Astrocyte (in vitro differentiated cells and primary cell): ENCODE measurements at regions not wholly inside any gene's neighbourhood (a gene's known extent, or its start where the extent isn't known, plus 50 kb on each side); places are given as distances from the start of the nearest gene placed in this dataset.
A peak's percentile ranks its signal among the peaks of the same experiment; 100 is the strongest.

Source experiments
- DNase-seq: peaks from one replicate; pipeline ENCODE4 v3.0.0-alpha.2; 2010; ENCODE audit warnings: low read depth
- FAIRE-seq: peaks from 2 replicates; lab custom pipeline; 2011; peaks lifted over from hg19 to GRCh38; lab: Jason Lieb, UNC
- H2AFZ ChIP-seq: 2 replicates; pipeline ENCODE4 v1.6.0; 2012; ENCODE audit warnings: low read depth, low read length, inconsistent platforms
- H3K27ac ChIP-seq: 2 replicates; pipeline ENCODE4 v1.5.1; 2011; ENCODE audit warnings: low read depth, low read length, inconsistent platforms
- H3K27me3 ChIP-seq: 2 replicates; pipeline ENCODE4 v1.6.0; 2011; ENCODE audit warnings: low read length, inconsistent platforms; ENCODE audit not compliant: insufficient read depth
- H3K36me3 ChIP-seq: 2 replicates; pipeline ENCODE4 v1.5.1; 2011; ENCODE audit warnings: low read length, inconsistent platforms; ENCODE audit not compliant: insufficient read depth
- H3K4me1 ChIP-seq: 2 replicates; pipeline ENCODE4 v1.5.1; 2011; ENCODE audit warnings: low read length, inconsistent platforms; ENCODE audit not compliant: insufficient read depth
- H3K4me2 ChIP-seq: 2 replicates; pipeline ENCODE4 v1.6.0; 2012; ENCODE audit warnings: low read length, inconsistent platforms
- H3K4me3 ChIP-seq: 2 replicates; pipeline ENCODE4 v1.5.1; 2011; ENCODE audit warnings: low read depth, mild to moderate bottlenecking, low read length, inconsistent platforms; ENCODE audit not compliant: insufficient read depth
- H3K79me2 ChIP-seq: 2 replicates; pipeline ENCODE4 v1.6.0; 2012; ENCODE audit warnings: mild to moderate bottlenecking, low read length, inconsistent platforms; ENCODE audit not compliant: insufficient read depth
- H3K9ac ChIP-seq: 2 replicates; pipeline ENCODE4 v1.6.0; 2012; ENCODE audit warnings: mild to moderate bottlenecking, low read length, inconsistent platforms
- H3K9me3 ChIP-seq: 2 replicates; pipeline ENCODE4 v1.5.1; 2012; ENCODE audit warnings: low read depth, mild to moderate bottlenecking, low read length, inconsistent platforms; ENCODE audit not compliant: insufficient read depth
- H4K20me1 ChIP-seq: 2 replicates; pipeline ENCODE4 v1.6.0; 2012; ENCODE audit warnings: low read length, inconsistent platforms; ENCODE audit not compliant: insufficient read depth
- H3K27ac Mint-ChIP-seq: one replicate; pipeline ENCODE4 v1.8.0; 2021; ENCODE audit warnings: mild to moderate bottlenecking, mixed read lengths; ENCODE audit not compliant: unreplicated experiment
- H3K27me3 Mint-ChIP-seq: one replicate; pipeline ENCODE4 v1.8.0; 2021; ENCODE audit warnings: low read depth, mixed read lengths; ENCODE audit not compliant: unreplicated experiment
- H3K36me3 Mint-ChIP-seq: one replicate; pipeline ENCODE4 v1.8.0; 2021; ENCODE audit warnings: low read depth, mixed read lengths; ENCODE audit not compliant: unreplicated experiment
- H3K4me1 Mint-ChIP-seq: one replicate; pipeline ENCODE4 v1.8.0; 2021; ENCODE audit warnings: low read depth, mixed read lengths; ENCODE audit not compliant: unreplicated experiment
- H3K4me3 Mint-ChIP-seq: one replicate; pipeline ENCODE4 v1.8.0; 2021; ENCODE audit warnings: mild to moderate bottlenecking, moderate library complexity, mixed read lengths; ENCODE audit not compliant: unreplicated experiment
- H3K9me3 Mint-ChIP-seq: one replicate; pipeline ENCODE4 v1.8.0; 2021; ENCODE audit warnings: mild to moderate bottlenecking, mixed read lengths; ENCODE audit not compliant: unreplicated experiment
- CTCF ChIP-seq: IDR thresholded peaks from 2 replicates; pipeline ENCODE4 v1.5.1; 2011; ENCODE audit warnings: low read depth, mild to moderate bottlenecking, inconsistent platforms, low read length, moderate library complexity; ENCODE audit not compliant: insufficient read depth
- EZH2 ChIP-seq: IDR thresholded peaks from 2 replicates; pipeline ENCODE4 v1.6.1; 2012; ENCODE audit warnings: mild to moderate bottlenecking, low read length, inconsistent platforms; ENCODE audit not compliant: insufficient read depth

GRCh38 chrX:25717122-25717521 lies 421.0 kb upstream of the MAGEB18 start:
- H4K20me1 ChIP-seq: no peaks in the 10 kb centered on the region
- no peak overlapping the region for H3K27ac ChIP-seq
- H3K4me3 Mint-ChIP-seq: no peak overlapping the region
- no peaks in the 10 kb centered on the region for H3K79me2 ChIP-seq
- H3K9ac ChIP-seq: no peak overlapping the region
- no peaks in the 10 kb centered on the region for H3K27me3 Mint-ChIP-seq
- H3K27me3 ChIP-seq: no peaks in the 10 kb centered on the region
- H3K4me1 ChIP-seq: no peaks in the 10 kb centered on the region
- no peak for TF ChIP-seq CTCF
- no peak for TF ChIP-seq EZH2
- H3K36me3 Mint-ChIP-seq: no peaks in the 10 kb centered on the region
- H3K4me1 Mint-ChIP-seq: no peaks in the 10 kb centered on the region
- H3K4me2 ChIP-seq: no peak overlapping the region
- no peaks in the 10 kb centered on the region for H3K9me3 Mint-ChIP-seq
- FAIRE-seq (peak; percentile 89), DNase-seq (no peak)
- no peak overlapping the region for H2AFZ ChIP-seq
- H3K9me3 ChIP-seq: no peaks in the 10 kb centered on the region
- H3K36me3 ChIP-seq: no peaks in the 10 kb centered on the region
- H3K27ac Mint-ChIP-seq: no peak overlapping the region
- H3K4me3 ChIP-seq: no peak overlapping the region

GRCh38 chrX:25721564-25721963 lies 416.6 kb upstream of the MAGEB18 start:
- Histone ChIP-seq H3K79me2 (no peaks in the 10 kb centered on the region), H3K27ac (no peak overlapping the region), H3K36me3 (no peaks in the 10 kb centered on the region), H3K9ac (no peak overlapping the region), H4K20me1 (no peaks in the 10 kb centered on the region), H3K27me3 (no peaks in the 10 kb centered on the region), H3K4me2 (no peak overlapping the region), H3K4me1 (no peaks in the 10 kb centered on the region), H3K9me3 (no peaks in the 10 kb centered on the region), H3K4me3 (no peak overlapping the region), H2AFZ (no peak overlapping the region)
- no peak overlapping the region for H3K27ac Mint-ChIP-seq
- no peaks in the 10 kb centered on the region for H3K36me3 Mint-ChIP-seq
- H3K27me3 Mint-ChIP-seq: no peaks in the 10 kb centered on the region
- TF ChIP-seq CTCF (peak; percentile 25), EZH2 (no peak)
- H3K4me1 Mint-ChIP-seq: no peaks in the 10 kb centered on the region
- no peak overlapping the region for H3K4me3 Mint-ChIP-seq
- DNase-seq: no peak
- FAIRE-seq: no peak
- H3K9me3 Mint-ChIP-seq: no peaks in the 10 kb centered on the region

- no peak overlapping the region for H3K4me2 ChIP-seq
- Mint-ChIP-seq H3K36me3 (no peaks in the 10 kb centered on the region), H3K4me3 (no peak overlapping the region), H3K4me1 (no peaks in the 10 kb centered on the region), H3K27ac (no peak overlapping the region), H3K9me3 (no peaks in the 10 kb centered on the region), H3K27me3 (no peaks in the 10 kb centered on the region)
- no peaks in the 10 kb centered on the region for H3K36me3 ChIP-seq
- H4K20me1 ChIP-seq: no peaks in the 10 kb centered on the region
- H3K9me3 ChIP-seq: no peaks in the 10 kb centered on the region
- H3K27ac ChIP-seq: no peak overlapping the region
- H3K79me2 ChIP-seq: no peaks in the 10 kb centered on the region
- H3K4me3 ChIP-seq: no peak overlapping the region
- TF ChIP-seq EZH2: no peak
- no peak for TF ChIP-seq CTCF
- no peak overlapping the region for H3K9ac ChIP-seq
- no peaks in the 10 kb centered on the region for H3K4me1 ChIP-seq
- no peaks in the 10 kb centered on the region for H3K27me3 ChIP-seq
- H2AFZ ChIP-seq: no peak overlapping the region
- DNase-seq: no peak
- FAIRE-seq: no peak
Measured at GRCh38 chrX:25726539-25726938, 411.6 kb upstream of the MAGEB18 start.
